Heart right ventricle (tissue), 16 donors: ENCODE measurements at regions not wholly inside any gene's neighbourhood (a gene's known extent, or its start where the extent isn't known, plus 50 kb on each side); places are given as distances from the start of the nearest gene placed in this dataset.

ENCODE experiments used
- ATAC-seq, 8 donors: fragments of 200-7000 bp; cut with Tn5 transposase; one replicate each; pipeline ENCODE4 v1.9.1; 2020; ENCODE audit warnings: mild to moderate bottlenecking in 8 of 8, moderate library complexity in 8 of 8, moderate number of reproducible peaks in 1 of 8
- DNase-seq, 2 donors: peaks; one replicate each; pipeline ENCODE4 v3.0.0-alpha.2; 2020
- H3K27ac ChIP-seq, 10 donors: fragments of 200-600 bp; sonication (generic) in 2 of 10; one replicate each; pipeline versions ENCODE4 v1.5.0 to v1.8.0; 2020 to 2022; ENCODE audit warnings: mild to moderate bottlenecking in 3 of 10
- H3K27me3 ChIP-seq, 7 donors: fragments of 200-600 bp; one replicate each; pipeline ENCODE4 v1.8.0; 2021 to 2022; ENCODE audit warnings: mild to moderate bottlenecking in 2 of 7
- H3K36me3 ChIP-seq, 9 donors: fragments of 200-600 bp; sonication (generic) in 1 of 9; one replicate each; pipeline versions ENCODE4 v1.5.0 to v1.8.0; 2020 to 2022; ENCODE audit warnings: mild to moderate bottlenecking in 2 of 9
- H3K4me1 ChIP-seq, 9 donors: fragments of 200-600 bp; sonication (generic) in 1 of 9; one replicate each; pipeline versions ENCODE4 v1.5.0 to v1.8.0; 2020 to 2022; ENCODE audit warnings: mild to moderate bottlenecking in 4 of 9
- H3K4me3 ChIP-seq, 10 donors: fragments of 200-600 bp; sonication (generic) in 2 of 10; one replicate each; pipeline versions ENCODE4 v1.5.0 to v1.8.0; 2020 to 2022; ENCODE audit warnings: mild to moderate bottlenecking in 7 of 10, moderate library complexity in 2 of 10
- H3K9me3 ChIP-seq, 11 donors: fragments of 200-600 bp in 10 of 11; sonication (generic) in 2 of 11; one replicate each; pipeline versions ENCODE4 v1.5.0 to v1.8.0; 2013 to 2022; ENCODE audit warnings: mild to moderate bottlenecking in 2 of 11, control low read depth in 1 of 11, moderate library complexity in 1 of 11
- WGBS, 2 donors: extraction: QIAGEN DNeasy Blood & Tissue Kit; methylation state at CpG; one replicate each; pipeline ENCODE4 v1.1.7; 2013; ENCODE audit warnings: inconsistent platforms in 1 of 2; 5-methylcytosine and 5-hydroxymethylcytosine counted together
- intact Hi-C, 10 donors: fragments of 100-400 bp; cut with DNase I; formaldehyde crosslinking; loops; one replicate each; pipeline versions ENCODE4 v1.11.1 to v1.14.2; 2022
- TF ChIP-seq, protein P1 (sequence below), 9 donors: fragments of 200-600 bp; sonication (generic) in 2 of 9; IDR thresholded peaks; one replicate each; pipeline versions ENCODE4 v1.5.0 to v1.8.0; 2021 to 2022; ENCODE audit warnings: antibody characterized with exemption in 9 of 9, mild to moderate bottlenecking in 5 of 9, moderate library complexity in 1 of 9
- donor health status: Arrhythmogenic right ventricular cardiomyopathy.
- donor health status: ischemic (EF 13 %, LVEDD 7.1; RV severe dilation, severe dysfunction).
- donor health status: healthy with polysubstance abuse.
- donor health status: DM: no; HTN: yes; CAD: no.
- donor health status: DM: no; HTN: no; CAD: no.
- donor health status: ischemic (EF 25% LVEDD 6.9; RV normal size, moderate dysfunction).
- donor health status: ischemic (EF 25% LVEDD 5.7; RV mildly dilated, moderate dysfunction).
- donor health status: healthy.
- donor health status: DM: yes; HTN: yes; CAD: no.
- donor health status: Ischemic cardiomyopathy.
- donor health status: ischemic (EF 35%, LVEDD 5.7; RV mildly dilated, moderate dysfunction).
- donor health status: nonischemic (EF 11% LVEDD 7.7; RV severe dilation, severe dysfunction).
- donor health status: DM: yes; HTN: yes; CAD: no.
- donor health status: PGD.
- donor health status: ischemic (EF 29% LVEDD 5.4; RV normal size, mild dysfunction).
- donor health status: nonischemic (EF 23%, LVEDD 6.1; RV moderate dilation, normal function).

GRCh38 chr6:139475241-139475640, 100.8 kb upstream of the CITED2 start:
- no peaks in the 10 kb centered on the region for H3K9me3 ChIP-seq
- no peaks in the 10 kb centered on the region for H3K36me3 ChIP-seq
- no peak overlapping the region for H3K27ac ChIP-seq
- TF ChIP-seq, protein P1, sequence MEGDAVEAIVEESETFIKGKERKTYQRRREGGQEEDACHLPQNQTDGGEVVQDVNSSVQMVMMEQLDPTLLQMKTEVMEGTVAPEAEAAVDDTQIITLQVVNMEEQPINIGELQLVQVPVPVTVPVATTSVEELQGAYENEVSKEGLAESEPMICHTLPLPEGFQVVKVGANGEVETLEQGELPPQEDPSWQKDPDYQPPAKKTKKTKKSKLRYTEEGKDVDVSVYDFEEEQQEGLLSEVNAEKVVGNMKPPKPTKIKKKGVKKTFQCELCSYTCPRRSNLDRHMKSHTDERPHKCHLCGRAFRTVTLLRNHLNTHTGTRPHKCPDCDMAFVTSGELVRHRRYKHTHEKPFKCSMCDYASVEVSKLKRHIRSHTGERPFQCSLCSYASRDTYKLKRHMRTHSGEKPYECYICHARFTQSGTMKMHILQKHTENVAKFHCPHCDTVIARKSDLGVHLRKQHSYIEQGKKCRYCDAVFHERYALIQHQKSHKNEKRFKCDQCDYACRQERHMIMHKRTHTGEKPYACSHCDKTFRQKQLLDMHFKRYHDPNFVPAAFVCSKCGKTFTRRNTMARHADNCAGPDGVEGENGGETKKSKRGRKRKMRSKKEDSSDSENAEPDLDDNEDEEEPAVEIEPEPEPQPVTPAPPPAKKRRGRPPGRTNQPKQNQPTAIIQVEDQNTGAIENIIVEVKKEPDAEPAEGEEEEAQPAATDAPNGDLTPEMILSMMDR (IDR thresholded peaks at IDR 0.05) = no peak
- no peak overlapping the region for H3K4me3 ChIP-seq
- WGBS, 2 donors = 75 to 84% methylated on average over 5 of the region's 5 CpGs
- ATAC-seq (no peak), DNase-seq (no peak)
- peaks cover 0 to 26% (median 0%) of the 10 kb centered on the region in 9 donors for H3K4me1 ChIP-seq
- intact Hi-C loops = no loop called here
- H3K27me3 ChIP-seq = no peaks in the 10 kb centered on the region

- ATAC-seq = peak in 1 of 8 donors; percentile 46
- TF ChIP-seq, protein P1 (IDR thresholded peaks at IDR 0.05) = no peak
- DNase-seq = peak in 1 of 2 donors; percentile 16
- WGBS, 2 donors = 39 to 53% methylated on average over 7 of the region's 7 CpGs
- H3K4me1 ChIP-seq = peaks cover 0 to 26% (median 0%) of the 10 kb centered on the region in 9 donors
- no peaks in the 10 kb centered on the region for H3K27me3 ChIP-seq
- no peaks in the 10 kb centered on the region for H3K36me3 ChIP-seq
- intact Hi-C loops = no loop called here
- peak overlapping the region in 1 of 10 donors; percentile 11 for H3K27ac ChIP-seq
- H3K9me3 ChIP-seq = no peaks in the 10 kb centered on the region
- H3K4me3 ChIP-seq = peak overlapping the region in 3 of 10 donors; percentile 8 to 20 (median 10)
Measured at GRCh38 chr6:139474145-139475108, 100.0 kb upstream of the CITED2 start.

DNA sequence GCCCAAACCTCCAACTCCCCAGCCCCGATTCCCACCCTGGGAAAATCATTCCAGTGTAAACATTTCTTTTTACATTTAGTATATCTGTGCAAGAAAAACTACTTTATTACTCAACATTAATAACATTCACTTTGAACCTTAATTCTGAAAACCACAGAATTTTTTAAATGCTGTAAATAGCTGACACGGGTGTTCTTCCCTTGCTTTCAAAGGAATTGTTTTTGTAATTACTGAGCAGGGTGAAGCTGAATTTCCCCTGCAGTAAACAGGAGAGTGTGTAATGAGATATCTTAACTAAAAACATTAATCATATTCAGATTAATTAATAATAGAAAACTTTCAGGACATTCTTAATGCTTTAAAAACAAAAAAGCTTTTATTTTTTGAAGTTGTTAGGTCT, 99.3 kb upstream of the CITED2 start:
- intact Hi-C loops = no loop called here
- TF ChIP-seq, protein P1 (IDR thresholded peaks at IDR 0.05) = no peak
- Histone ChIP-seq H3K36me3 (no peaks in the 10 kb centered on the region), H3K9me3 (no peaks in the 10 kb centered on the region), H3K27ac (peak overlapping the region in 1 of 10 donors; percentile 11), H3K27me3 (no peaks in the 10 kb centered on the region), H3K4me1 (peaks cover 0 to 26% (median 0%) of the 10 kb centered on the region in 9 donors), H3K4me3 (no peak overlapping the region)
- DNase-seq = no peak
- 66 to 78% methylated on average over 2 of the region's 2 CpGs for WGBS, 2 donors
- ATAC-seq = no peak

- Histone ChIP-seq H3K4me3 (no peak overlapping the region), H3K4me1 (peaks cover 0 to 26% (median 0%) of the 10 kb centered on the region in 9 donors), H3K27me3 (no peaks in the 10 kb centered on the region), H3K9me3 (no peaks in the 10 kb centered on the region), H3K27ac (no peak overlapping the region), H3K36me3 (no peaks in the 10 kb centered on the region)
- TF ChIP-seq, protein P1 (IDR thresholded peaks at IDR 0.05) = no peak
- 73 to 80% methylated on average over 14 of the region's 14 CpGs for WGBS, 2 donors
- intact Hi-C loops = no loop called here
- DNase-seq = no peak
- peak in 5 of 8 donors; percentile 17 to 57 (median 22) for ATAC-seq
Measured at GRCh38 chr6:139473231-139473701, 98.8 kb upstream of the CITED2 start.
